NCI-H82 treated with DMSO at 0.1 percent for 48 hours (cell line): ENCODE measurements at regions not wholly inside any gene's neighbourhood (a gene's known extent, or its start where the extent isn't known, plus 50 kb on each side); places are given as distances from the start of the nearest gene placed in this dataset.
"Not testable (repeated sequence)": the region's sequence is repeated elsewhere in the genome, so short reads cannot be mapped to it uniquely, and the experiment has no call there.

Source experiments
- DNase-seq: peaks from one replicate; lab custom pipeline; 2025; ENCODE audit not compliant: unreplicated experiment; lab: John Stamatoyannopoulos, UW

- no peak for DNase-seq
Observed at GRCh38 chr7:69225259-69225943, 372.9 kb upstream of the AUTS2 start.

GRCh38 chr7:69228212-69228811, 370.0 kb upstream of the AUTS2 start:
- no peak for DNase-seq

- no peak for DNase-seq
Observed at GRCh38 chr7:69232445-69233376, 365.6 kb upstream of the AUTS2 start.

- no peak for DNase-seq
Observed at GRCh38 chr7:69237541-69237940, 360.7 kb upstream of the AUTS2 start.

- no peak for DNase-seq
Observed at GRCh38 chr7:69243016-69243415, 355.3 kb upstream of the AUTS2 start.

- no peak for DNase-seq
Observed at GRCh38 chr7:69244701-69245100, 353.6 kb upstream of the AUTS2 start.

- DNase-seq, result no peak
Observed at GRCh38 chr7:69245646-69246045, 352.6 kb upstream of the AUTS2 start.

GRCh38 chr7:69246758-69247157, 351.5 kb upstream of the AUTS2 start:
- no peak for DNase-seq

- DNase-seq, result not testable (repeated sequence)
Observed at GRCh38 chr7:69248382-69248828, 349.9 kb upstream of the AUTS2 start.

GRCh38 chr7:69250958-69251357, 347.3 kb upstream of the AUTS2 start:
- no peak for DNase-seq

GRCh38 chr7:69254643-69255042, 343.6 kb upstream of the AUTS2 start:
- DNase-seq, result no peak

- no peak for DNase-seq
Observed at GRCh38 chr7:69256634-69257081, 341.6 kb upstream of the AUTS2 start.

- DNase-seq, result no peak
Observed at GRCh38 chr7:69257592-69257991, 340.7 kb upstream of the AUTS2 start.

- DNase-seq, result no peak
Observed at GRCh38 chr7:69259445-69259844, 338.8 kb upstream of the AUTS2 start.

GRCh38 chr7:69260023-69260422, 338.3 kb upstream of the AUTS2 start:
- DNase-seq, result no peak

GRCh38 chr7:69263550-69263949, 334.7 kb upstream of the AUTS2 start:
- no peak for DNase-seq

- DNase-seq, result no peak
Observed at GRCh38 chr7:69269806-69270205, 328.5 kb upstream of the AUTS2 start.

GRCh38 chr7:69272101-69272500, 326.2 kb upstream of the AUTS2 start:
- no peak for DNase-seq

- no peak for DNase-seq
Observed at GRCh38 chr7:69276011-69276729, 322.1 kb upstream of the AUTS2 start.

- no peak for DNase-seq
Observed at GRCh38 chr7:69277366-69277765, 320.9 kb upstream of the AUTS2 start.

GRCh38 chr7:69282946-69283345, 315.3 kb upstream of the AUTS2 start:
- DNase-seq, result no peak
